HUDEP-2 (cell line): ENCODE measurements at regions not wholly inside any gene's neighbourhood (a gene's known extent, or its start where the extent isn't known, plus 50 kb on each side); places are given as distances from the start of the nearest gene placed in this dataset.

Experiments
- DNase-seq, 76 experiments: peaks; one replicate each; lab custom pipeline; 2025; ENCODE audit not compliant: unreplicated experiment in 76 of 76; lab: John Stamatoyannopoulos, UW

- DNase-seq: no peak
Observed at GRCh38 chr16:73347500-73348375, 299.8 kb upstream of the ZFHX3 start.

GRCh38 chr16:73339821-73340220 lies 291.9 kb upstream of the ZFHX3 start:
- DNase-seq: no peak

GRCh38 chr16:73337373-73338296 lies 289.7 kb upstream of the ZFHX3 start:
- DNase-seq: no peak

- DNase-seq: no peak
Observed at GRCh38 chr16:73329358-73330286, 281.7 kb upstream of the ZFHX3 start.

- no peak for DNase-seq
Observed at GRCh38 chr16:73326770-73327470, 279.0 kb upstream of the ZFHX3 start.

GRCh38 chr16:73326221-73326620 lies 278.3 kb upstream of the ZFHX3 start:
- no peak for DNase-seq

- no peak for DNase-seq
Observed at GRCh38 chr16:73323880-73324279, 276.0 kb upstream of the ZFHX3 start.

- no peak for DNase-seq
Observed at GRCh38 chr16:73322856-73323255, 274.9 kb upstream of the ZFHX3 start.

- no peak for DNase-seq
Observed at GRCh38 chr16:73321853-73322252, 273.9 kb upstream of the ZFHX3 start.

GRCh38 chr16:73319737-73320136 lies 271.8 kb upstream of the ZFHX3 start:
- no peak for DNase-seq

- DNase-seq: no peak
Observed at GRCh38 chr16:73319261-73319660, 271.3 kb upstream of the ZFHX3 start.

- no peak for DNase-seq
Observed at GRCh38 chr16:73317321-73317857, 269.5 kb upstream of the ZFHX3 start.

- no peak for DNase-seq
Observed at GRCh38 chr16:73315645-73316044, 267.7 kb upstream of the ZFHX3 start.

- no peak for DNase-seq
Observed at GRCh38 chr16:73313950-73314349, 266.0 kb upstream of the ZFHX3 start.

- no peak for DNase-seq
Observed at GRCh38 chr16:73311857-73312723, 264.2 kb upstream of the ZFHX3 start.

- DNase-seq: no peak
Observed at GRCh38 chr16:73308771-73309170, 260.8 kb upstream of the ZFHX3 start.

- no peak for DNase-seq
Observed at GRCh38 chr16:73306901-73307413, 259.0 kb upstream of the ZFHX3 start.

- no peak for DNase-seq
Observed at GRCh38 chr16:73304008-73304774, 256.3 kb upstream of the ZFHX3 start.
